ENCODE measurements at regions not wholly inside any gene's neighbourhood (a gene's known extent, or its start where the extent isn't known, plus 50 kb on each side); places are given as distances from the start of the nearest gene placed in this dataset.

GRCh38 chr21:15986277-15986676 lies 256.5 kb downstream of the USP25 start:
- Mint-ChIP-seq H3K27ac (no peak overlapping the region), H3K36me3 (ENCODE audit: low read depth) (no peaks in the 10 kb centered on the region), H3K27me3 (ENCODE audit: insufficient read depth) (no peaks in the 10 kb centered on the region), H3K9me3 (no peaks in the 10 kb centered on the region), H3K4me1 (ENCODE audit: low read depth) (no peaks in the 10 kb centered on the region), H3K4me3 (no peak overlapping the region)
- DNase-seq (ENCODE audit: low spot score), result no peak
- intact Hi-C loops (cut with micrococcal nuclease), result no loop called here

GRCh38 chr21:15992171-15992570 lies 262.4 kb downstream of the USP25 start:
- Mint-ChIP-seq H3K27ac (no peak overlapping the region), H3K36me3 (ENCODE audit: low read depth) (no peaks in the 10 kb centered on the region), H3K27me3 (ENCODE audit: insufficient read depth) (no peaks in the 10 kb centered on the region), H3K4me3 (no peak overlapping the region), H3K9me3 (no peaks in the 10 kb centered on the region), H3K4me1 (ENCODE audit: low read depth) (no peaks in the 10 kb centered on the region)
- no peak for DNase-seq (ENCODE audit: low spot score)
- intact Hi-C loops (cut with micrococcal nuclease), result no loop called here

GRCh38 chr21:15993951-15994350 lies 264.2 kb downstream of the USP25 start:
- no peaks in the 10 kb centered on the region for H3K4me1 Mint-ChIP-seq (ENCODE audit: low read depth)
- H3K36me3 Mint-ChIP-seq (ENCODE audit: low read depth), result no peaks in the 10 kb centered on the region
- intact Hi-C loops (cut with micrococcal nuclease), result no loop called here
- DNase-seq (ENCODE audit: low spot score), result no peak
- no peaks in the 10 kb centered on the region for H3K9me3 Mint-ChIP-seq
- H3K27ac Mint-ChIP-seq, result no peak overlapping the region
- H3K27me3 Mint-ChIP-seq (ENCODE audit: insufficient read depth), result no peaks in the 10 kb centered on the region
- no peak overlapping the region for H3K4me3 Mint-ChIP-seq

- Mint-ChIP-seq H3K27ac (no peak overlapping the region), H3K9me3 (no peaks in the 10 kb centered on the region), H3K4me3 (no peak overlapping the region), H3K27me3 (ENCODE audit: insufficient read depth) (no peaks in the 10 kb centered on the region), H3K4me1 (ENCODE audit: low read depth) (no peaks in the 10 kb centered on the region), H3K36me3 (ENCODE audit: low read depth) (no peaks in the 10 kb centered on the region)
- no peak for DNase-seq (ENCODE audit: low spot score)
- intact Hi-C loops (cut with micrococcal nuclease), result no loop called here
These were observed 270.0 kb downstream of the USP25 start for GRCh38 chr21:15999741-16000140.

- no peaks in the 10 kb centered on the region for H3K27me3 Mint-ChIP-seq (ENCODE audit: insufficient read depth)
- no peaks in the 10 kb centered on the region for H3K36me3 Mint-ChIP-seq (ENCODE audit: low read depth)
- H3K27ac Mint-ChIP-seq, result no peak overlapping the region
- H3K4me3 Mint-ChIP-seq, result no peak overlapping the region
- no peaks in the 10 kb centered on the region for H3K4me1 Mint-ChIP-seq (ENCODE audit: low read depth)
- intact Hi-C loops (cut with micrococcal nuclease), result no loop called here
- no peaks in the 10 kb centered on the region for H3K9me3 Mint-ChIP-seq
- no peak for DNase-seq (ENCODE audit: low spot score)
These were observed 273.2 kb downstream of the USP25 start for GRCh38 chr21:16002874-16003466.

GRCh38 chr21:16004086-16004485 lies 274.3 kb downstream of the USP25 start:
- intact Hi-C loops (cut with micrococcal nuclease), result no loop called here
- no peak for DNase-seq (ENCODE audit: low spot score)
- Mint-ChIP-seq H3K9me3 (no peaks in the 10 kb centered on the region), H3K27ac (no peak overlapping the region), H3K4me3 (no peak overlapping the region), H3K27me3 (ENCODE audit: insufficient read depth) (no peaks in the 10 kb centered on the region), H3K4me1 (ENCODE audit: low read depth) (no peaks in the 10 kb centered on the region), H3K36me3 (ENCODE audit: low read depth) (no peaks in the 10 kb centered on the region)

- no peak for DNase-seq (ENCODE audit: low spot score)
- no peak overlapping the region for H3K27ac Mint-ChIP-seq
- no peaks in the 10 kb centered on the region for H3K27me3 Mint-ChIP-seq (ENCODE audit: insufficient read depth)
- intact Hi-C loops (cut with micrococcal nuclease), result no loop called here
- H3K4me1 Mint-ChIP-seq (ENCODE audit: low read depth), result no peaks in the 10 kb centered on the region
- no peak overlapping the region for H3K4me3 Mint-ChIP-seq
- no peaks in the 10 kb centered on the region for H3K36me3 Mint-ChIP-seq (ENCODE audit: low read depth)
- no peaks in the 10 kb centered on the region for H3K9me3 Mint-ChIP-seq
These were observed 274.7 kb downstream of the USP25 start for GRCh38 chr21:16004523-16004922.

DNA sequence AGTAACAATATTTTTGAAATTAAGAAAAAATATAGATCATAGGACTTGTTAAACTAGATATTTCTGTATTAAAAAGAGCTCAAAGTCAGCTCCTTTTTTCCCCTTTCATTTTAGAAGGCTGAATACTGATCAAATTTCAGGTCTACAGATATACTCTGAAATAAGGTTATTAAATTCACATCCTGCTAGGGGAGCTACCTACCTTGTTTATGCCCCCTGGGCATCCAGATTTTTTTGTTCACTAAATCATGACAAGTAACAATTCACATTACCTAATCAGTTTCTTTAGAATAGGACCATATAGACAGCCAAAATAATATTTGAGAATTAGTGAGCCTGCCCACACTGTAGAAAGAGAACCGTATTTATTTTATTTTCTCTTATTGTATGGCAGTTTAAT lies 276.2 kb downstream of the USP25 start:
- Mint-ChIP-seq H3K27ac (no peak overlapping the region), H3K36me3 (ENCODE audit: low read depth) (no peaks in the 10 kb centered on the region), H3K4me3 (no peak overlapping the region), H3K4me1 (ENCODE audit: low read depth) (no peaks in the 10 kb centered on the region), H3K9me3 (no peaks in the 10 kb centered on the region), H3K27me3 (ENCODE audit: insufficient read depth) (no peaks in the 10 kb centered on the region)
- no peak for DNase-seq (ENCODE audit: low spot score)
- intact Hi-C loops (cut with micrococcal nuclease), result no loop called here

DNA sequence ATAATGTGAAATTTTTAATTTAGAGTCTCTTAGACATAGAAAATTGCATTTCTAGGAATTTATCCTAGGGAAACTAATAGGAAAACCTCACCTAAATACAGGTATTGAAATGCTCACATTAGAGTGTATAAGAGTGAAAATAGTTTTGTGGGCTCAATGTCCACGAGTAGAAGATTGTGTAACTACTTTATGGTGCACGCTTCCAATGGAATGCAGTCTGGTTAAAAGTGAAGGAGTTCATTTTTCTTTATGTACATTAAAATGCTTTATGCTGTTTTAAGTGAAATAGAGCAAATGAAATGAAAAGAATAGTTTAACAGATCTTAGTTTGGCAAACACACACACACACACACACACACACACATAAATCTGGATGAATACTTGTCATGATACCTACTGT lies 278.2 kb downstream of the USP25 start:
- Mint-ChIP-seq H3K9me3 (no peaks in the 10 kb centered on the region), H3K4me3 (no peak overlapping the region), H3K36me3 (ENCODE audit: low read depth) (no peaks in the 10 kb centered on the region), H3K4me1 (ENCODE audit: low read depth) (no peaks in the 10 kb centered on the region), H3K27ac (no peak overlapping the region), H3K27me3 (ENCODE audit: insufficient read depth) (no peaks in the 10 kb centered on the region)
- intact Hi-C loops (cut with micrococcal nuclease), result no loop called here
- DNase-seq (ENCODE audit: low spot score), result no peak

DNA sequence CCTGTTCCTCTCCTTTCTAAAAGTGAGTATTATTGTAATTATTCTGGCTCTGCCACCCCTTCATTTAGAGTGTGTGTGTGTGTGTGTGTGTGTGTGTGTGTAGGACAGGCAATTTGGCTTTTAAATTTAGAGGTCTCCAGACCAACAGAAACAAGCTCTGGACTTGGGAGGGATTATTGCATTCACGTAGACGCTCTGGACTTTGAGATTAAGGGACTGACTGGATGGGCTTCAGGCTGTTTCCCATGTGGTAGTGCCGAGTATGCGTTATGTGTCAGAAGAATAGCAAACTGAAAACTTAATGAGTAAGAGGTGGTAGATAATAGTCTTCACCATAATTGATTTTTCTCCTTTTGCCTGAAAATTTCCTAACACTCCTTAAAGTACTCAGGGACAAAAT lies 281.9 kb downstream of the USP25 start:
- H3K9me3 Mint-ChIP-seq, result peaks cover 3% of the 10 kb centered on the region
- no peak for DNase-seq (ENCODE audit: low spot score)
- no peaks in the 10 kb centered on the region for H3K27me3 Mint-ChIP-seq (ENCODE audit: insufficient read depth)
- no peak overlapping the region for H3K27ac Mint-ChIP-seq
- no peaks in the 10 kb centered on the region for H3K4me1 Mint-ChIP-seq (ENCODE audit: low read depth)
- no peaks in the 10 kb centered on the region for H3K36me3 Mint-ChIP-seq (ENCODE audit: low read depth)
- intact Hi-C loops (cut with micrococcal nuclease), result no loop called here
- no peak overlapping the region for H3K4me3 Mint-ChIP-seq

DNA sequence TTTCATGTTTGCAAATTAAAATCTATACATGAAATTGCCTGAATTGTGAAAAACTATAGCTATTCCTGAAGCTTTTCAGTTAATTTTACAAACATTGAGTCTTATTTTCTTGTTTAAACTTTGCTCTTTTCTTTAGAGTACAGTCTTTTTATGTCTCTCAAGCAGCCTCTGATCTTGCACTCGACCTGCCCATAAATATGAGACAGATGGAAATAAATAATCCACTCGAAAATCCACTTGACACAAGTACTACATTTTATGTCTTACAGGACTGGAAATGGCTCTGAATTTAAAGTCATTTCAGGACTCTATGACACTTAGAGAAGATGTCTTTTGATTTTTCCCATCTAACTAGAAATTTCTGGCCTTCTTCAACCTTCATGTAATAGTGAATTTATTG lies 283.8 kb downstream of the USP25 start:
- no peaks in the 10 kb centered on the region for H3K36me3 Mint-ChIP-seq (ENCODE audit: low read depth)
- intact Hi-C loops (cut with micrococcal nuclease), result no loop called here
- H3K9me3 Mint-ChIP-seq, result peaks cover 3% of the 10 kb centered on the region
- H3K4me3 Mint-ChIP-seq, result no peak overlapping the region
- H3K27ac Mint-ChIP-seq, result no peak overlapping the region
- DNase-seq (ENCODE audit: low spot score), result no peak
- no peaks in the 10 kb centered on the region for H3K27me3 Mint-ChIP-seq (ENCODE audit: insufficient read depth)
- H3K4me1 Mint-ChIP-seq (ENCODE audit: low read depth), result no peaks in the 10 kb centered on the region

DNA sequence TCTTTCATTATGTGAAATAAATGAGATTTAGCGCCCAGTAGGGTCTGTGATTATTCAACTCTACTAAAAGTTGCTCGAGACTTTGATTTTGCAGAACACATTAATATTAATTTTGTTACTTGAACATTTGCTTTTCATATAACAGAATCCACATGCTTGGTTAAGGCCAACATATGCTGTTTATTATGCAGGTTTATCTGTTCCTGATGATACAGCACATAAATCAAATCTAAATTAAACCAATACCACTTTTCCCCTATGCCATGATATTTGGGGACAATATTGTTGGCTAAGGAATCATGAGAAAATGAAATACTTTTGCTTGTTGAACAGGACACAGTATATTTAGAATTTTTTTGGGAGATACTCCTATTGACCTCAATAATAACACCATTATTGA lies 291.1 kb downstream of the USP25 start:
- intact Hi-C loops (cut with micrococcal nuclease), result no loop called here

DNA sequence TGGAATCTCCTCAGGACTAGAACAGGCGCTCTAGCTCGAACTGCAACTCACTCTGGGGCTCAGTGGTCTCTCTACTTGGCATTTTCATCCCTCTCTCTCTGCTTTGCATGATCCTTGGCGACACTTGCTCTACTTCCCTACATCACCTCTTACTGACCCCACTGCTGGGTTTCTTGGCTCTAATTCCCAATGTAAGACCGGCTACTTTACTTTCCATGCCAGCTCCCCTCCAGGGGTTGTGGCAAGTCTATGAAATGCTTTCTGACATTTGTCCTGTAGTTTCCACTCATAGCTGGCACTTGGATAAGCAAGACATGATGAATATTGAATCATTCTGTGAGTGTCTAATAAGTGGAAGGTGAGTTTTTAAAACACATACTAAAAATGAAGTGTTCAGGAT lies 292.3 kb downstream of the USP25 start:
- DNase-seq (ENCODE audit: low spot score), result no peak
- Mint-ChIP-seq H3K36me3 (ENCODE audit: low read depth) (no peaks in the 10 kb centered on the region), H3K4me1 (ENCODE audit: low read depth) (no peaks in the 10 kb centered on the region), H3K9me3 (no peaks in the 10 kb centered on the region), H3K4me3 (no peak overlapping the region), H3K27me3 (ENCODE audit: insufficient read depth) (no peaks in the 10 kb centered on the region), H3K27ac (no peak overlapping the region)
- intact Hi-C loops (cut with micrococcal nuclease), result no loop called here

More for the DNA sequence above, 291.1 kb downstream of the USP25 start:
- no peak overlapping the region for H3K27ac Mint-ChIP-seq
- H3K4me1 Mint-ChIP-seq (ENCODE audit: low read depth), result no peaks in the 10 kb centered on the region
- H3K4me3 Mint-ChIP-seq, result no peak overlapping the region
- no peaks in the 10 kb centered on the region for H3K27me3 Mint-ChIP-seq (ENCODE audit: insufficient read depth)
- no peak for DNase-seq (ENCODE audit: low spot score)
- no peaks in the 10 kb centered on the region for H3K36me3 Mint-ChIP-seq (ENCODE audit: low read depth)
- H3K9me3 Mint-ChIP-seq, result no peaks in the 10 kb centered on the region

DNA sequence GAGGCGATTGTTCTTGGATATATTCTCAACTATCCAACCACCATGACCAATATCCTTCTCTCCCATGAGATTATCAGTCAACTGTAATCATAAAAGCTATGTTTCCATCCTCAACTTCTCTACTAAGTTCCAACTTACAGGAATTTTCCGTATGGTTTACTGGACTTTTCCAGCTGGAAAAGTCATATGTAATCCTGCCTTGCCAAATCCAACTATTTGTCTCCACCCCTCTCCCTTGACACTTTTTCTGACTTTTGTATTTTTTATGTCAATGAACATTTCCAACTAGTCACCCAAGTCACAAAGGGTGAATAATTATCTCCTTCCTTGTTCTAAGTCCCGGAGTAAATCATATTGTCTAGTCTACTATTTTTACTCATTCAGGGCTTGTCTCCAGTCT lies 293.1 kb downstream of the USP25 start:
- Mint-ChIP-seq H3K36me3 (ENCODE audit: low read depth) (no peaks in the 10 kb centered on the region), H3K9me3 (no peaks in the 10 kb centered on the region), H3K27me3 (ENCODE audit: insufficient read depth) (no peaks in the 10 kb centered on the region), H3K27ac (no peak overlapping the region), H3K4me1 (ENCODE audit: low read depth) (no peaks in the 10 kb centered on the region), H3K4me3 (no peak overlapping the region)
- no peak for DNase-seq (ENCODE audit: low spot score)
- intact Hi-C loops (cut with micrococcal nuclease), result no loop called here

Data from activated T-helper 1 cell treated with anti-CD3 and anti-CD28 coated beads, Interleukin-12 subunit alpha, Interleukin-12 subunit beta, Interleukin-2, Interleukin-4 antibody, amounts not matched to agents 30 ng/mL and 10 ng/mL and 1 ng/mL, durations not matched to agents 14 hours and 24 hours and 36 hours (primary cell).